CMK (cell line): ENCODE measurements at regions not wholly inside any gene's neighbourhood (a gene's known extent, or its start where the extent isn't known, plus 50 kb on each side); places are given as distances from the start of the nearest gene placed in this dataset.
A peak's percentile ranks its signal among the peaks of the same experiment; 100 is the strongest.
"Not testable (repeated sequence)": the region's sequence is repeated elsewhere in the genome, so short reads cannot be mapped to it uniquely, and the experiment has no call there.

Experiments used
- DNase-seq: peaks from one replicate; pipeline ENCODE4 v3.0.0-alpha.2; 2010; ENCODE audit warnings: low read depth

DNA sequence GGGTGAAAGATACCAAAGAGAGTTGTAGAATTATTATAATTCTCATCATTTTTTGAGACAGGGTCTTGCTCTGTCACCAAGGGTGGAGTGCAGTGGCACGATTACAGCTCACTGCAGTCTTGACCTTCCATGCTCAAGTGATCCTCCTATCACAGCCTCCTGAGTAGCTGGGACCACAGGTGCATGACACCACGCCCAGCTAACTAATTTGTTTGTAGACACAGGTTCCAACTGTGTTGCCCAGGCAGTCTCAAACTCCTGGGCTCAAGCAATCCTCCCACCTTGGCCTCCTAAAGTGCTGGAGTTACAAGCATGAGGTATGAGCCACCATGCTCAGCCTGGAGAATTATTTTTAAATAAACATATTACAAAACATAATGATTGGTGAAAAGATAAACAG is 92.8 kb upstream of the MSH6 start:
- no peak for DNase-seq

DNA sequence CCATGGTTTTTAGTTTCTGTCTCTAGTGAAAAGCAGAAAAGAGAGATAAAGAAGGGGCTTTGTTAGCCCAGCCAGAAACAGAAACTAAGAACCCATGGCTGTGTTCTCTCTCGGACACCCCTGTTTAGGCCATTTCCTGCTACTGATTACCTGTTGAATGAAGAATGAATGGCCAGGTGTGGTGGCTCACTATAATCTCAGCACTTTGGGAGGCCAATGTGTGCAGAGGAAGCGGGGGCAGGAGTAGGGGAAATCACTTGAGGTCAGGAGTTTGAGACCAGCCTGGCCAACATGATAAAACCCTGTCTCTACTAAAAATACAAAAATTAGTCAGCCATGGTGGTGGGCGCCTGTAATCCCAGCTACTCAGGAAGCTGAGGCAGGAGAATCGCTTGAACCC is 93.8 kb upstream of the MSH6 start:
- DNase-seq, result not testable (repeated sequence)

GRCh38 chr2:47688561-47688960 is 94.4 kb upstream of the MSH6 start:
- DNase-seq, result no peak

GRCh38 chr2:47687856-47688255 is 95.1 kb upstream of the MSH6 start:
- no peak for DNase-seq

- no peak for DNase-seq
Observed at GRCh38 chr2:47686018-47686417, 96.9 kb upstream of the MSH6 start.

DNA sequence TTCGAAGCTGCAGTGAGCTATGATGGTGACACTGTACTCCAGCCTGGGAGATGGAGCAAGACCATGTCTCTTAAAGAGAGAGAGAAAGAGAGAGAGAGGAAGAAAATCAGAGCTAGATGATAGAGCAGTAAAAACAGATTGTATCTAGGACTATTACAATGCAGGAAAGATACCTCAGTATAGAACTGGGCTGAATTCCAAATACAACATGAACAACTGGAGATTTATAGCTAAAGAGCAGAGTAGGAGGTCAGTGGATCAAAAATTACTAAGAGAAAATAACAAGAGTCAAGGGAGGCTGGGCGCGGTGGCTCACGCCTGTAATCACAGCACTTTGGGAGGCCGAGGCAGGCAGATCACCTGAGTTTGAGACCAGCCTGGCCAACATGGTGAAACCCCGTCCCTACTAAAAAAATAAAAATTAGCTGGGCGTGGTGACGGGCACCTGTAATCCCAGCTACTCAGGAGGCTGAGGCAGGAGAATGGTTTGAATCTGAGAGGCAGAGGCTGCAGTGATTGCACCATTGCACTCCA is 100.7 kb upstream of the MSH6 start:
- DNase-seq, result no peak

- DNase-seq, result peak; percentile 53
Observed at GRCh38 chr2:47676261-47676926, 105.6 kb upstream of the KCNK12 start.

GRCh38 chr2:47675196-47675825 is 104.5 kb upstream of the KCNK12 start:
- DNase-seq, result no peak

GRCh38 chr2:47666332-47666731 is 95.5 kb upstream of the KCNK12 start:
- DNase-seq, result no peak

GRCh38 chr2:47664817-47665216 is 94.0 kb upstream of the KCNK12 start:
- DNase-seq, result no peak

GRCh38 chr2:47662552-47662951 is 91.8 kb upstream of the KCNK12 start:
- no peak for DNase-seq

- no peak for DNase-seq
Observed at GRCh38 chr2:47661310-47661709, 90.5 kb upstream of the KCNK12 start.

DNA sequence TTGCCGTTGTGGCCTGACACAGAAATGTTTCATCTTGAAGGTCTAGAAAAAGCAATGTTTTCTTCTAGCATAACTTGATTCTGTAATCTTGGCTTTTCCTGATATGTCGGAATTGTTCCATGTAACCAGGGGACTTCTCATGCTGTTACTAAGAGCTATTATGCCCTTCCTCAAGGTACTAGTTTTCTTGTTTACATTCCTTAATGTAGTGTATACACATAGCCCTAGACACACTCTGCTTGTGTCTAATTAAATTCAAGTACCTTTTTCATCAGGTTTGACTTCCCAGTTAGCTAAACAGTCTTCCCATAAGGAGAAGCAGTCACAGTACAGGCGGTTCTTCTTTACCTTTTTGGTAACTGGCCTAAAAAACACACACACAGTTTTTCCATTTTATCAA is 89.4 kb upstream of the KCNK12 start:
- no peak for DNase-seq

DNA sequence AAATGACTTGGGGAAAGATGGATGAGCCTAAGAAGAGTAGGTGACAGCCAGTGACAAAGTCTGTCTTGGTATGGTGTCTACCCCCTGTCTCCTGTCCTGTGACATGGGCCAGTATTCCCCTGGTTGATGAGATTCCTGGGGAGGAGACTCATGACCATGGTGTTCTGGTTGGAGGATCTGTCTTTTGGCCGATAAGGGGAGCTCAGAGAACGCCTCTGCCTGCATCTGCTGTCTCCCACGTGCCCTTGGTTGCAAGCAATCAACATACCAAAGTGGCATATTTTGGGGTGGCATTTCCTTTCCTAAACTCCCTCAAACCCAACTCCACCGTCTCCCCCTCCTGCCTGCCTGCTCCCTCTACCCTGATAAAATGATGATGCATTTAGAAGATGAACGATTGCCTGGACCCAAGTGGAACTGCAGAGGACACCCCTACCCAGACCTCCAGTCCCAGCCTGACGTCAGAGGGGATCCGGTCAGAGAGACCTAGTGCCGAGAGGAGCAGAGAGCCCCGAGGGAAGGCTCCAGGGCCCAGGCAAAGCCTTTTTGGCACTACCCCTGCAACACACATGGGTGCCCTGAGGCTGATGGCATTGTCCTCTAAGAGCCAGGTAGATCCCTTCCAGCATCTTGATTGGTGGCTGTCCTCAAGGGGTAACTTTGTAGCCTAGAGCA is 88.0 kb upstream of the KCNK12 start:
- no peak for DNase-seq

DNA sequence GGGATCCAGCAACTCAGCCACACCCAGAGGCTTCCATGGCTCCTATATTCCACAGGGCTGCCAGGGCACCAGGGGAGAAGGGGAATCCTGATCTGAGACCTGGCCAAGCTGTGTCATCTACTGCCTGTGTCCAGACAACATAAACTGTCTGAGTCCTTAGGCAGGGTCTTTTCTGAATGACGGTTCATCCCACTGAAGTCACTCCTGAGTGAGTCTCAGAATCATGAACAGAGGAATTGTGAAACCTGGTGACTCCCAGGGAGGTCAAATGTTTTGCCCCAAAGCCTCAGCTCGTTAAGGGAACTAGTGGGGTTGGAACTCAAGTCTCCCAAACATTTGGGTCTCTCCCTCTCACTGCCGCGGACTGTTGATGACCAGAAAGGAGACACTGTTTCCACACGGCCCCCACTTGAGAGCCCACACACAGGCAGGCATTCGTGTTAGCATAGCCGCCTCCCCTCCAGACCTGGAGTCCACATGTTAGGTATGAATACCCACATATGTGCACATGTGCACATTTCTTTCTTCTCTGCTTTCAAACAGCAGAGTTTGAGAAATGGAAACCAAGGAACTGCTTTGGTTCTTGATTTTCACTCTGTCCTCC is 87.2 kb upstream of the KCNK12 start:
- no peak for DNase-seq

DNA sequence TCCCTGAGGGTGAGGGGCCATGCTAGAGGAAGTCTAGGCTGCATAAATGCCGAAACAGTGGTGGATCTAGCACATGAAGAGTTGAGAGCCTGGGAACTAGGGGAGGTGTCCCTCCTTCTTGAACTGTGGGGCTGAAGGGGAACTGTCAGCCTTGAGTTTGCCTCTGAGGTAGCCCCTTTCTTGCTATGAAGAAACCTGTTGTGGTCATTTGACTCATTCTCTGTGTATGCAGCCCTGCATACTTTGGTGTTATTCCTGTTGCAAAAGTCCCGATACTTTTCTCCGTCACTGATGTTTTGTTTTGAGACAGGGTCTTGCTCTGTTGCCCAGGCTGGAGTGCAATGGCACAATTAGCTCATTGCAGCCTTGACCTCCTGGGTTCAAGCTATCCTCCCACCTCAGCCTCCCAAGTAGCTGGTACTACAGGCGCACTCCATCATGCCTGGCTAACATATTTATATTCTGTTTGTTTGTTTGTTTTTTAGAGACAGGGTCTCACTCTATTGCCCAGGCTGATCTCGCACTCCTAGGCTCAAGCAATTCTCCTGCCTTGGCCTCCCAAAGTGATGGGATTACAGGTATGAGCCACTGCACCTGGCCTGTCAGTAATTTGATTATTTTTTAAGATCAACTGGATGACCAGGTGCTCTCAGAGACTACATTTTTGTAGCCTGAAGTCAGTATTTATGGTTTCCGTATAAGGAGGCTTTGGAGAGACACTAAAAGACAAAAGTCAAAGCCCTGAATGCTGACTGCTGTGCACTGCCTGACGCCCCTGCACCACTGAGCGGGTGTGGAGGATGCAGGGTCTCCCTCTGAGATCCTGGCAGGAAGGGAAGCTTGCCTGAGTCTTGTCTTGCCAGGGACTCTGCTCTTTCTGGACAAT is 86.2 kb upstream of the KCNK12 start:
- no peak for DNase-seq

DNA sequence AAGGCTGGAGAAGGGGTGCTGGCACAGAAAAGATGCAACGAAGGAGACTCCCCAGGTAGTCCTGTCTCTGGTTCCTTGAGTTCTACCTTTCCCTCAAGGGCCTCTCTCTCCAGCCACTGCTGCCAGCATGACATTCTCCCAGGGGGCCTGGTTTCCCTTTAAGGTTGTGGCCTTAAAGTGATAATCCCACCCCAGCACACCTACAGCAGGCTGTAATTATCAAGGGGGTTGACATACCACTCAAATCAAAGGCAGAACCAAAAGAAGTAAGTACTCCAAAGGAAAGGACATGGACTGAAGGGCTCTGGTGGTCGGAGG is 84.7 kb upstream of the KCNK12 start:
- DNase-seq, result no peak

GRCh38 chr2:47654790-47655562 is 84.2 kb upstream of the KCNK12 start:
- no peak for DNase-seq

DNA sequence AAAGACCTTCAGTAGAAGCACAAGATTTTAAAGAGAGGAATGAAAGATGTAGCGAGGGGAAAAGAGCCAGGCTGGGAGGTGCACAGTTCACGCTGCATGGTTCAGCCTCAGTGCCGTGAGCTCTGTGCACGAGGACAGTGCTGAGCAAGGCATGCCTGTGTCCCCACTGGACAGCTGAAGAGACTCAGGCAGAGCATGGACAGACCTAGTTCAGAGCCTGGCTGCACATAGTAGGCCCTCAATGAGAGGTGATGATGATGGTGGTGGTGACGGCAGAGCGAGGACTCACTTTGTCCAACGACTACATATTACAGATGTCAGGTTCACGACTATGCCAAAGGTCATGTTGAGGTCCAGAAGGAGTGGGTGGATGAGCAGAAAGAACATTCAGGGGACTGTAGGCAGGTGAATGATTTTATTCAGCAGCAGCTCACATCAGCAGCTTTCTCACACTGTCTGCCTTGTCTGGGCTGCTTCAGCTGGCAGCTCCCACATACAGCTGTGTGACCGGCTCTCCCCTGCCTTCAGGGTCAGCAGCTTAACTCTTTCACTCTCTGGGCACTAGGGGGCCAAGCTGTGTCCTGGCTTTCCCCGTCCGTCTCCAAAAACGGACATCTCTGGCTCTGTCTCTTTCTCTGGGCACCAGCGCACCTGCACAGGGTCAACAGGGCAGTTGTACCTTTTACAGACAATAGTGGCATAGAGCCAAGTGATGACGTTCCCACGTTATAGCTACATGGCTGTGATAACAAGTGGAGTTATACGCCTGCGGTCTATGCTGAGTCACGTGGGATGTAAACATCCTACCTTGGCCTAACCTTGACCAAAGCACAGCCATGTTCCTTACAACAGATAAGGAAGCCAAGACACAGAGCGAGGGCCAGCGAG is 83.4 kb upstream of the KCNK12 start:
- DNase-seq, result no peak

- no peak for DNase-seq
Observed at GRCh38 chr2:47653036-47653435, 82.3 kb upstream of the KCNK12 start.
